HG03066 (cell line): ENCODE measurements at regions not wholly inside any gene's neighbourhood (a gene's known extent, or its start where the extent isn't known, plus 50 kb on each side); places are given as distances from the start of the nearest gene placed in this dataset.

Source experiments
- ATAC-seq: cut with Tn5 transposase; IDR thresholded peaks from one replicate; pipeline ENCODE4 v1.9.1; 2021; ENCODE audit warnings: low read depth; ENCODE audit not compliant: unreplicated experiment

DNA sequence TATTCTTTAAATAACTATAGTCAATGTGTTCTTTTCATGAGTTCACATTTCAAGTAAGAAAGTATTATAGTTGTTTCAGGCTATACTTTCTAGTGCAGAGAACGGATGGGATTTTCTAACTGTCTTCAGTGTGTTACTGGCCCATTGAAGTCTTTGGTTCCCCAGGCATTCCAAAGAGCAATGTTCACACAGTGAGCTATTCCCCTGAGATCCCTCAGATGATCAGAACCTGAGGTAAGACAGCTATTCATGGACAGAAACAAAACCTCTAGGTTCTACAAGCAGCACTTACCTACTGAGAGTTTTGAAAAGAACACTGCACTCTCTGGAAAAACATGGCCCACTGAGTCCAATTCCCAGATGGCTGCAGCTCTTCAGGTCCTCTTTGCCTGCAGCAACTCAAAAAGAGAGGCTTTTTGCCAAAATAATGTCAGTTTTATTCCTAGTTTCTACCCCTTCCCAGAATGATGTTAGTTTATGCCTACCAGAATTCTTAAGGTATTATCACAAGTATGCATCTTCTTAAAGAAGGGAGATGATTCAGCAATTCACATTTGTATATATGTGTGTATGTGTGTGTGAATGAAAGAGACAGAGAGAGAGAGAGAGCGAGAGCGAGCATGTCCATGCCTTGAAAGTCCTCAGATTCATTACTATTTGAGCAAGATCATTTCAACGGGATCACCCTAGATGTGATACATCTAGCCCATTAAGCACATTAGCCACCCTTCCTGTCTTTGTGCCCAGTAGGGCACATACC lies 146.1 kb downstream of the PDHA2 start:
- ATAC-seq: no peak

- ATAC-seq: no peak
Observed at GRCh38 chr4:95987851-95988250, 148.0 kb downstream of the PDHA2 start.

GRCh38 chr4:95998311-95998710 lies 158.4 kb downstream of the PDHA2 start:
- no peak for ATAC-seq

GRCh38 chr4:96003951-96004740 lies 164.3 kb downstream of the PDHA2 start:
- no peak for ATAC-seq

GRCh38 chr4:96009427-96010119 lies 169.7 kb downstream of the PDHA2 start:
- ATAC-seq: no peak

DNA sequence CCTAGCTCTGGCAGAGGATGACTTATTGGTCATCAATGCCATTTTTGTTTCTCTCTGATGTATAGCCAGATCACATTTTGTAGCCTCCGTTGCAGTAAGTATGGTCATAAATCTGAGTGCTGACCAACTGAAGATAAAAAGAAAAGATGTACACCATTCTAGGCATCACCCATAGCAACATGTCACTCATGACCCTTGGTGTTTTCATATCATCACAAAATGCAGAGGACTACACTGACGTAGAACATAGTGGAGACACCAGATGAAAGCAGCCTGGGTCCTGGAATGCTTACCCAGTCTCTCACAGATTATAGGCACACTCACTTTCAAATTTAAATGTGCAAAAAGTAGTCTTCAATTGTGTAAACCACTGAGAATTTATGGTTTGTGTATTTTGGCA lies 172.8 kb downstream of the PDHA2 start:
- ATAC-seq: no peak

- no peak for ATAC-seq
Observed at GRCh38 chr4:96016634-96017299, 176.9 kb downstream of the PDHA2 start.

DNA sequence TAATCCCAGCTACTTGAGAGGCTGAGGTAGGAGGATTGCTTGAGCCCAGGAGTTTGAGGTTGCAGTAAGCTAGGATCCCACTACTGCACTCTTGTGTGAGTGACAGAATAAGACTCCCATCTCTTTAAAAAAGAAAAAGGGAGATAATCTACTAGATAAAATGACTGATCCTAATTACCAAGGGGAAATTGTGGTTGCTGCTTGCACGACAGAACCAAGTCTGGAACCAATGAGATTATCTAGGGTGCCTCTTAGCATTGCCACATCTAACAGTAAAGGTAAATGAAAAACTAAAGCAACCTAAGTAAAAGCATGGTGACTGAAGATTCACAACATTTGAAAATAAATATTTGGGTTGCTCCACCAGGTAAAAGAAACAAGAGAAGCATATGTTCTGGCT lies 185.1 kb downstream of the PDHA2 start:
- no peak for ATAC-seq

GRCh38 chr4:96035727-96036126 lies 195.8 kb downstream of the PDHA2 start:
- no peak for ATAC-seq

DNA sequence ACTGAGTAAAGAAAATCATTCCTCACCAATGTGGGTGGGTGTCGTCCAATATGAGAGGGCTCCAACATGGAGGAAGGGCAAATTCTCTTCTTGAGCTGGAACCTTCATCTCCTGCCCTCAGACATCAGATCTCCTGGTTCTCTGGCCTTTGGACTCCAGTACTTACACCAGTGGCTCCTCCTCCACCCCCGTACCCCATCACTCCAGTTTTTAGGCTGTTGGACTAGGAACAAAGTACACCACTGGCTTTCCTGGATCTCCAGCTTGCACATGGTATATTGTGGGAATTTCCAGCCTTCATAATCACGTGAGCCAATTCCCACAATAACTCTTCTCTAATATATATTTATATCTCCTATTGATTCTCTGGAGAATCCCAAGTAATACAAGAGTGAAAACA lies 196.9 kb downstream of the PDHA2 start:
- ATAC-seq: no peak

DNA sequence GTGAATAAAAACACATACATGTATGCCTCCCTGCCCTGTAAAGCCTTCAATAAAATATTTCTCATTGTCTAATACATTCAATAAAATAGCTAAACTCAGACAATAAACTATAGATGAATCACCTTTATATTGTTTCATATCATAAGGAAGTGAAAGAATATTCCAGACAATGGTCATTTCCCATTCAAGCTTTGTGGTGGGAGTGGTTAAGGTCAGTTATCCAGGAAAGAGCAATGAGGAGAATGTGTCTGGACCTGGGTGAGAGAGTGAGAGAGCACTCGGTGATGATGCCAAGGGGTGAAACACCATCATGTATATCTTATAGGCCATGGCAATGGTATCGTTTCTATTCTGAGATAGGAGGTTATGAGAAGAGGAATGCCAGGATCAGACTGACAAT lies 197.8 kb downstream of the PDHA2 start:
- ATAC-seq: no peak

DNA sequence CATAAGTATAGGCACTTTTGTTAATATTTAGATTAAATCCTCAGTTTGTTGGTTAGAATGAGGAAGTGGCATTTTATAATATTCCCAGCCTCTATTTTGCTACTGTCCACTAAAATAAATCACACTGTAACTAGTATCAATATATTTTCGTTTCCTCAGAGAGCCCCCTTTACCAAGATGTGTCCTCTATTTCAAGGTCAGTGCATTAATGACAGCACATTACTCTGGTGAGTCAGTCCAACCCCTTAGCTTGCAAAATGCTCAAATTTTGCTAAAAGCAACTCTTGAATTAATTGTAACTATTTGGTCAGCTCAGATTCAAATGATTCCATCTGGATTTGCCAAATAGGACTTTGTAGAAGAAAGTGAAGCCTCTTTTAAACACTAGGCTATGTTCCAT lies 199.3 kb downstream of the PDHA2 start:
- ATAC-seq: no peak

GRCh38 chr4:96039803-96040436 lies 200.0 kb downstream of the PDHA2 start:
- ATAC-seq: no peak

- no peak for ATAC-seq
Observed at GRCh38 chr4:96044971-96045370, 205.1 kb downstream of the PDHA2 start.

DNA sequence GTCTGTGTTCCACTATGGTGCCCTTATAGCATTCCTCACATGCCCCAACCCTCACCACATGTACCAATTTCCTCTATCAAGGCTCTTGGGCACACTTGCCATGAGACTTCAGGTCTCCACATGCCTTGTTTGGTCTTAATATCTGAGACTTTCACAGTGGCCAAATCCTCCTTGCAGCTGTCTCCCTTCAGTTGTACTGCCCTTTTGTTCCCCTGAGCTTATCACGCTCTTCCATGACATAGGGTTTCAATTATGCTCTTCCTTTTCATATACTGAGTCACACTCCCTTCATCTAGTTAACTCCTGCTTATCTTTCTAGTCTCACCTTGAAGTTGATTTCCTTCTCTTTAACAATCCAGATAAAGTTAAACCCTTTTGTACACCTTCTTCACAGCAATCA lies 212.9 kb downstream of the PDHA2 start:
- no peak for ATAC-seq

DNA sequence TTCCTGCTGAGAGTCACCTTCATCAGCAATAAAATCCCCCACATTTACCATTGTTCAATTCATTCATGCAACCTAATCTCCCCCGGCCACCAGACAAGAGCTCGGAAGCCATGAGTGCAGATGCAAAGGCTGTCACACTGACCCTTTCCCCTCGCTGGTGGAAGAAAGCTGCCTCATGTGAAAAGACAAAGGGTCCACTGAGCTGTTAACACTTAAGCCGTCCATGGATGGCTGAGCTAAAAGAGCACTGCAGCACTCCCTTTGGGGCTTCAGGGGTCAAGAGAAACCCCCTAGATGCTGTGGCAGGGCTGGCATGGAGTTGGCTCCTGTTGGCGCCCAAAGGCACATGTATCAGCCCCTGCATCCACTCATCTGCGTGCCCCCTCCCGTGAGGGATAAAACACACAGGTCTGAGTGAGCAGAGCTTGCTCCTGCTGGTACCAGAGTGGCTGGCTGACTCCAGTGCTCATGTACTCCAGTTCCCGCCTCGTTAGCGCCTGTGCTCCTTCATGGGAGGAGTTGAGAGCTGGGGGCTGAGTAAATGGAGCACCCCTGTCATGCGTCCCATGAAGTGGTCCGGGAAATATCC lies 216.5 kb downstream of the PDHA2 start:
- no peak for ATAC-seq

- ATAC-seq: no peak
Observed at GRCh38 chr4:96063639-96064038, 223.7 kb downstream of the PDHA2 start.

DNA sequence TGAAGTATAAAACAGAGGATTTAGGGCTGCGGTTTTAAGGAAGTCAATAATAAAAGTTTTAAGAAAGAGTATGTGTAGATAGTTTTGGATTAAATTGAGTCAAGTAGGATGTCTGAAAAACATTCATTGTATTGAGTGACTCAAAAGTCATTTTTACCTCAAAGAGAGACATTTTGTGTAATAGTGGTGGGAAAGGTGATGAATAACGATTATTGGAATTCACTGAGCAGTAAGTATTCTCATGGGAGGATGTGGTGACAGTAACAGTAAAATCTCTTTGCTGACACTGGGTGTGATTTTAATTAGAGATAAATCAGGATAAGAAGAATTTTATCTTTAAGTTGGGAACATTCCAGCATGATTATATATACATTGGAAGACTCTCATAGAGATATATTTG lies 233.6 kb downstream of the PDHA2 start:
- ATAC-seq: no peak

GRCh38 chr4:96092151-96092705 lies 252.3 kb downstream of the PDHA2 start:
- ATAC-seq: no peak

- ATAC-seq: no peak
Observed at GRCh38 chr4:96093057-96093456, 253.2 kb downstream of the PDHA2 start.
